GM23338 (cell line): ENCODE measurements at regions not wholly inside any gene's neighbourhood (a gene's known extent, or its start where the extent isn't known, plus 50 kb on each side); places are given as distances from the start of the nearest gene placed in this dataset.
"Not testable (repeated sequence)": the region's sequence is repeated elsewhere in the genome, so short reads cannot be mapped to it uniquely, and the experiment has no call there.

Experiments
- CREB1 ChIP-seq: fragments of 250-450 bp; sonication (Bioruptor Pico); IDR thresholded peaks from 2 replicates; pipeline ENCODE4 v1.5.0; 2020; ENCODE audit warnings: low read depth, mild to moderate bottlenecking, moderate library complexity
- EZH2 ChIP-seq: fragments of 200-600 bp; sonication (generic); IDR thresholded peaks from one replicate; pipeline ENCODE4 v1.8.0; 2017; ENCODE audit warnings: antibody characterized with exemption, mild to moderate bottlenecking, low read depth; ENCODE audit not compliant: unreplicated experiment
- EZH2phosphoT487 ChIP-seq: fragments of 200-600 bp; sonication (generic); IDR thresholded peaks from one replicate; pipeline ENCODE4 v1.8.1; 2018; ENCODE audit warnings: antibody characterized with exemption; ENCODE audit not compliant: unreplicated experiment
- POLR2AphosphoS5 ChIP-seq: IDR thresholded peaks from 2 replicates; pipeline ENCODE4 v1.6.1; 2016; ENCODE audit warnings: antibody characterized with exemption, low read depth
- TF ChIP-seq, protein P1 (sequence below), 2 experiments: fragments of 200-600 bp in 1 of 2; sonication (generic) in 1 of 2; conservative IDR thresholded peaks; 2 replicates each; pipeline versions ENCODE4 v1.5.1 to v1.6.1; 2016 to 2017; ENCODE audit warnings: antibody characterized with exemption in 2 of 2, low read depth in 2 of 2, mild to moderate bottlenecking in 2 of 2, moderate library complexity in 1 of 2
- TF ChIP-seq, protein P2 (sequence below): IDR thresholded peaks from 2 replicates; pipeline ENCODE4 v1.6.1; 2016; ENCODE audit warnings: antibody characterized with exemption
- TF ChIP-seq, protein P3 (sequence below): IDR thresholded peaks from one replicate; pipeline ENCODE4 v1.6.1; 2018; ENCODE audit warnings: antibody characterized with exemption; ENCODE audit not compliant: unreplicated experiment

DNA sequence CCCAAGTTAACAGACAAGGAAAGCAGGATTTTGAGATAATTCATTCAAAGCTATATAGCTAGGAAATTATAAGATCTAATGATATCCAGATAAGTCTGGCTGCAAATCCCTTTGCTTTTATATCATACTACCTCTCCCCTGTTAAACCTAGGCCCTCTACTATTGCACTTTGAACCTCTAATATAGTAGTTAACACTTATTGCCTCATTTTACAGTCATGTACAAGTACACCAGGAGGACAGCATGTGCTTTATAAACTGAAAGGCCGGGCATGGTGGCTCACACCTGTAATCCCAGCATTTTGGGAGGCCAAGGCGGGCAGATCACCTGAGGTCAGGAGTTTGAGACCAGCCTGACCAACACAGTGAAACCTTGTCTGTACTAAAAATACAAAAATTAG is 234.4 kb upstream of the EDNRA start:
- TF ChIP-seq, protein P1, sequence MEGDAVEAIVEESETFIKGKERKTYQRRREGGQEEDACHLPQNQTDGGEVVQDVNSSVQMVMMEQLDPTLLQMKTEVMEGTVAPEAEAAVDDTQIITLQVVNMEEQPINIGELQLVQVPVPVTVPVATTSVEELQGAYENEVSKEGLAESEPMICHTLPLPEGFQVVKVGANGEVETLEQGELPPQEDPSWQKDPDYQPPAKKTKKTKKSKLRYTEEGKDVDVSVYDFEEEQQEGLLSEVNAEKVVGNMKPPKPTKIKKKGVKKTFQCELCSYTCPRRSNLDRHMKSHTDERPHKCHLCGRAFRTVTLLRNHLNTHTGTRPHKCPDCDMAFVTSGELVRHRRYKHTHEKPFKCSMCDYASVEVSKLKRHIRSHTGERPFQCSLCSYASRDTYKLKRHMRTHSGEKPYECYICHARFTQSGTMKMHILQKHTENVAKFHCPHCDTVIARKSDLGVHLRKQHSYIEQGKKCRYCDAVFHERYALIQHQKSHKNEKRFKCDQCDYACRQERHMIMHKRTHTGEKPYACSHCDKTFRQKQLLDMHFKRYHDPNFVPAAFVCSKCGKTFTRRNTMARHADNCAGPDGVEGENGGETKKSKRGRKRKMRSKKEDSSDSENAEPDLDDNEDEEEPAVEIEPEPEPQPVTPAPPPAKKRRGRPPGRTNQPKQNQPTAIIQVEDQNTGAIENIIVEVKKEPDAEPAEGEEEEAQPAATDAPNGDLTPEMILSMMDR (conservative IDR thresholded peaks at IDR 0.05; ENCODE audit: low read depth in 2 of 2): not testable (repeated sequence)
- TF ChIP-seq EZH2phosphoT487; CREB1 (CRISPR knock-in tag); POLR2AphosphoS5; EZH2: not testable (repeated sequence)
- TF ChIP-seq, protein P2, sequence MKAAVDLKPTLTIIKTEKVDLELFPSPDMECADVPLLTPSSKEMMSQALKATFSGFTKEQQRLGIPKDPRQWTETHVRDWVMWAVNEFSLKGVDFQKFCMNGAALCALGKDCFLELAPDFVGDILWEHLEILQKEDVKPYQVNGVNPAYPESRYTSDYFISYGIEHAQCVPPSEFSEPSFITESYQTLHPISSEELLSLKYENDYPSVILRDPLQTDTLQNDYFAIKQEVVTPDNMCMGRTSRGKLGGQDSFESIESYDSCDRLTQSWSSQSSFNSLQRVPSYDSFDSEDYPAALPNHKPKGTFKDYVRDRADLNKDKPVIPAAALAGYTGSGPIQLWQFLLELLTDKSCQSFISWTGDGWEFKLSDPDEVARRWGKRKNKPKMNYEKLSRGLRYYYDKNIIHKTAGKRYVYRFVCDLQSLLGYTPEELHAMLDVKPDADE: not testable (repeated sequence)
- TF ChIP-seq, protein P3, sequence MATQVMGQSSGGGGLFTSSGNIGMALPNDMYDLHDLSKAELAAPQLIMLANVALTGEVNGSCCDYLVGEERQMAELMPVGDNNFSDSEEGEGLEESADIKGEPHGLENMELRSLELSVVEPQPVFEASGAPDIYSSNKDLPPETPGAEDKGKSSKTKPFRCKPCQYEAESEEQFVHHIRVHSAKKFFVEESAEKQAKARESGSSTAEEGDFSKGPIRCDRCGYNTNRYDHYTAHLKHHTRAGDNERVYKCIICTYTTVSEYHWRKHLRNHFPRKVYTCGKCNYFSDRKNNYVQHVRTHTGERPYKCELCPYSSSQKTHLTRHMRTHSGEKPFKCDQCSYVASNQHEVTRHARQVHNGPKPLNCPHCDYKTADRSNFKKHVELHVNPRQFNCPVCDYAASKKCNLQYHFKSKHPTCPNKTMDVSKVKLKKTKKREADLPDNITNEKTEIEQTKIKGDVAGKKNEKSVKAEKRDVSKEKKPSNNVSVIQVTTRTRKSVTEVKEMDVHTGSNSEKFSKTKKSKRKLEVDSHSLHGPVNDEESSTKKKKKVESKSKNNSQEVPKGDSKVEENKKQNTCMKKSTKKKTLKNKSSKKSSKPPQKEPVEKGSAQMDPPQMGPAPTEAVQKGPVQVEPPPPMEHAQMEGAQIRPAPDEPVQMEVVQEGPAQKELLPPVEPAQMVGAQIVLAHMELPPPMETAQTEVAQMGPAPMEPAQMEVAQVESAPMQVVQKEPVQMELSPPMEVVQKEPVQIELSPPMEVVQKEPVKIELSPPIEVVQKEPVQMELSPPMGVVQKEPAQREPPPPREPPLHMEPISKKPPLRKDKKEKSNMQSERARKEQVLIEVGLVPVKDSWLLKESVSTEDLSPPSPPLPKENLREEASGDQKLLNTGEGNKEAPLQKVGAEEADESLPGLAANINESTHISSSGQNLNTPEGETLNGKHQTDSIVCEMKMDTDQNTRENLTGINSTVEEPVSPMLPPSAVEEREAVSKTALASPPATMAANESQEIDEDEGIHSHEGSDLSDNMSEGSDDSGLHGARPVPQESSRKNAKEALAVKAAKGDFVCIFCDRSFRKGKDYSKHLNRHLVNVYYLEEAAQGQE: not testable (repeated sequence)
